Naive B cell (primary cell): ENCODE measurements at regions not wholly inside any gene's neighbourhood (a gene's known extent, or its start where the extent isn't known, plus 50 kb on each side); places are given as distances from the start of the nearest gene placed in this dataset.

Experiments
- ATAC-seq, 2 donors: fragments of 150-1000 bp; cut with Tn5 transposase; 2 replicates each; pipeline ENCODE4 v1.10.0; 2021; ENCODE audit warnings: low read depth in 2 of 2, mild to moderate bottlenecking in 2 of 2, moderate library complexity in 2 of 2
- DNase-seq: peaks from one replicate; pipeline ENCODE4 v3.0.0; 2022
- H3K27ac Mint-ChIP-seq, 6 donors: one replicate each; pipeline ENCODE4 v1.8.0; 2020 to 2022; ENCODE audit warnings: mild to moderate bottlenecking in 6 of 6, mixed read lengths in 6 of 6, moderate library complexity in 5 of 6, inconsistent platforms in 2 of 6
- H3K27me3 Mint-ChIP-seq, 3 donors: one replicate each; pipeline ENCODE4 v1.8.0; 2021 to 2022; ENCODE audit warnings: mixed read lengths in 3 of 3, mild to moderate bottlenecking in 1 of 3
- H3K36me3 Mint-ChIP-seq, 2 donors: one replicate each; pipeline ENCODE4 v1.8.0; 2020 to 2022; ENCODE audit warnings: mixed read lengths in 2 of 2, inconsistent platforms in 1 of 2, mild to moderate bottlenecking in 1 of 2
- H3K4me1 Mint-ChIP-seq, 3 donors: one replicate each; pipeline ENCODE4 v1.8.0; 2020 to 2022; ENCODE audit warnings: mixed read lengths in 3 of 3, inconsistent platforms in 1 of 3, mild to moderate bottlenecking in 1 of 3, moderate library complexity in 1 of 3
- H3K4me3 Mint-ChIP-seq, 8 donors: one replicate each; pipeline ENCODE4 v1.8.0; 2020 to 2022; ENCODE audit warnings: mild to moderate bottlenecking in 8 of 8, mixed read lengths in 8 of 8, moderate library complexity in 8 of 8, inconsistent platforms in 2 of 8
- H3K9me3 Mint-ChIP-seq, 7 donors: one replicate each; pipeline ENCODE4 v1.8.0; 2020 to 2022; ENCODE audit warnings: mixed read lengths in 7 of 7, mild to moderate bottlenecking in 5 of 7, inconsistent platforms in 2 of 7, moderate library complexity in 1 of 7

DNA sequence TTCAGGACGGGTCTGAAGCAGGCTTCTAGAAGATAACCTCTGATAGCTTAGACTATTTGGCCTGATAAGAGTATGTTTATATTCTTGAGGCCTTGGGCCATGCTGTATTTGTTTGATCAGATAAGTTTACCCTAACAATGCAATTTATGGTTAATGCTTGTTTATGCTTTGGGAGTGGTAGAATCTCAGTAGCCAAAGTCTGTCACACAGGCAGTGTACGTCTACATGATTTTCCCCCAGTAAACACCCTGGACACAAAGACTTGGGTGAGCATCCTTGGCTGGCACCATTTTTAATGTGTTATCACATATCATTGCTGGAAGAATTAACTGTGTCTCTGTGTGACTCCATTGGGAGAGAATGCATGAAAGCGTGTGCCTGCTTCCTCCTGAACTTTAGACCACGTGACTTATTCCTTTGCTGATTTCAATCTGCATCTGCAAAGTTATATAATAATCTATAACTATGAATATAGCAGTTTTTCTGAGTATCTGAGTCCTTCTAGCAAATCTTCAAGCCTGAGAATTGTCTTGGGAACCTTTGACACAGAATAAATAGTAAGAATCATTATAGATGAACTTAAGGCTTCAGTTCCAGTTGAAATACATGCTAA lies 172.4 kb downstream of the CASP12 start:
- Mint-ChIP-seq H3K27ac (no peak overlapping the region), H3K4me1 (peaks cover 0 to 2% (median 0%) of the 10 kb centered on the region in 3 donors), H3K27me3 (no peaks in the 10 kb centered on the region), H3K9me3 (peaks cover 0 to 13% (median 2%) of the 10 kb centered on the region in 7 donors), H3K36me3 (no peaks in the 10 kb centered on the region), H3K4me3 (no peak overlapping the region)
- ATAC-seq: no peak
- no peak for DNase-seq

DNA sequence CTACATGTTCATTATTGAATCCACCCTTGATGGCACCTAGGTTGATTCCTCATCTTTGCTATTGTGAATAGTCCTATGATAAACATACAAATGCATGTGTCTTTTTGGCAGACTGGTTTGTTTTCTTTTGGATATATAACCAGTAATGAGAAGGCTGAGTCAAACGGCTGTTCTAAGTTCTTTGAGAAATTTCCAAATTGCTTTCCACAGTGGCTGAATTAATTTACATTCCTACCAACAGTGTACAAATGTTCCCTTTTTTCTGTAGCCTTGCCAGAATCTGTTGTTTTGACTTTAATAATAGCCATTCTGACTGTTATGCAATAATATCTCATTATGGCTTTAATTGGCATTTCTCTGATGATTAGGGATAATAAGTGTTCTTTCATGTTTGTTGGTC lies 184.9 kb downstream of the CASP12 start:
- no peak overlapping the region for H3K4me3 Mint-ChIP-seq
- no peaks in the 10 kb centered on the region for H3K36me3 Mint-ChIP-seq
- no peak for DNase-seq
- peaks cover 0 to 3% (median 0%) of the 10 kb centered on the region in 7 donors for H3K9me3 Mint-ChIP-seq
- no peak overlapping the region for H3K27ac Mint-ChIP-seq
- H3K4me1 Mint-ChIP-seq: peaks cover 0 to 5% (median 0%) of the 10 kb centered on the region in 3 donors
- no peak for ATAC-seq
- H3K27me3 Mint-ChIP-seq: no peaks in the 10 kb centered on the region

DNA sequence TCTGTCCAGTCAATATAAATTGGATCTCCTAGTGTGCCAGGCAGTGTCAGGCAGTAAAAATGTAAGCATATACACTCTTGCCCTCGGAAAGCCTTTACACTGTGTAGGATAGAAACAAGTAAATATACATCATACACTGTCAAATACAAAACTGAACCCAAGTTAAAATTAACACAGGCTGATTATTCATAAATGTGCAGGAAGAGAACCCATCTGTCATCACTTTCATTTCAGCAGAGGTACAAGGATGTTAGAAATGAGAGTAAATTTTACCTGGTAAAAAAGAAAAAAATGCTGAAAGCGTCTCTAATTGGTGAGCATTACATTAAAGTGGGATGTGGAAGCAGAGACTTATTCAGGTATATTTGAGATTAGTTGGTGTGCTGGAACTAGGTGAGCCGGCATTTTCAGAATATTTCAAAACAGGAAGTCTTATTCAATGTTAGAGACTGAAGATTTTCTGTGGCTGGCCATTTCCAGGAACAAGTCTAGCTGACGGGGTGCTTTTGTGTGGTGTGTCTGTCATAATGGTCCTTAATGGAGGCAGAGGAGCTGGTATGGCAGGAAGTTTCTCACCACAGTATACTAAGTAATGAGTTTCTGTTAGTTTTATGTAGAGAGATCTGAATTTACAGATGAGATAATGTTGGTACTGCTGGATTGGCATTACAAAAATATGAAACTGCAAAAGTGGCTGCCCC lies 192.6 kb downstream of the CASP12 start:
- Mint-ChIP-seq H3K27me3 (no peaks in the 10 kb centered on the region), H3K27ac (peak overlapping the region; percentile 58 to 95 (median 86)), H3K4me1 (peaks cover 19 to 25% (median 24%) of the 10 kb centered on the region in 3 donors), H3K4me3 (peak overlapping the region; percentile 71 to 88 (median 78)), H3K9me3 (peaks cover 0 to 3% (median 0%) of the 10 kb centered on the region in 7 donors), H3K36me3 (no peaks in the 10 kb centered on the region)
- DNase-seq: peak; percentile 61
- peak; percentile 98 to 99 for ATAC-seq

DNA sequence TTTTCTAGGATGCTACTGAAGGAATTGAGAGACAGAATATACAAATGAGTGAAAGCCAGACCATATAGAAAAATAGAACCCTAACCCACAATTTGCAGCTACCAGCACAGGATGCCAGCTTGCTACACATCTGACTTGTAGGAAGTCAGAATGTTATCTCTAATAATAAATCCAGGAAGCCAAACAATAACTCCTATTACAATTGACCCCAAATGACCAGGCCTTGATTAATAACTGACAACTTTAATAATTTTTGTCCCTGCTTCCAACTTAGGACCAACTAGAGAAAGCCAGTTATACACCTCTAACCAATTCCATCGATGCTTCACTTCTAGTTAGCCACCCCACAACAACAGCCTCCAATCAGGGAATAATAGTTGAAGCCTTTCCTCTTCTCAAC lies 193.4 kb downstream of the CASP12 start:
- peak overlapping the region in 6 of 8 donors; percentile 19 to 85 (median 66) for H3K4me3 Mint-ChIP-seq
- H3K9me3 Mint-ChIP-seq: peaks cover 0 to 3% (median 0%) of the 10 kb centered on the region in 7 donors
- H3K4me1 Mint-ChIP-seq: peaks cover 19 to 25% (median 24%) of the 10 kb centered on the region in 3 donors
- H3K36me3 Mint-ChIP-seq: no peaks in the 10 kb centered on the region
- H3K27me3 Mint-ChIP-seq: no peaks in the 10 kb centered on the region
- H3K27ac Mint-ChIP-seq: peak overlapping the region in 4 of 6 donors; percentile 20 to 87 (median 69)
- ATAC-seq (no peak), DNase-seq (no peak)

DNA sequence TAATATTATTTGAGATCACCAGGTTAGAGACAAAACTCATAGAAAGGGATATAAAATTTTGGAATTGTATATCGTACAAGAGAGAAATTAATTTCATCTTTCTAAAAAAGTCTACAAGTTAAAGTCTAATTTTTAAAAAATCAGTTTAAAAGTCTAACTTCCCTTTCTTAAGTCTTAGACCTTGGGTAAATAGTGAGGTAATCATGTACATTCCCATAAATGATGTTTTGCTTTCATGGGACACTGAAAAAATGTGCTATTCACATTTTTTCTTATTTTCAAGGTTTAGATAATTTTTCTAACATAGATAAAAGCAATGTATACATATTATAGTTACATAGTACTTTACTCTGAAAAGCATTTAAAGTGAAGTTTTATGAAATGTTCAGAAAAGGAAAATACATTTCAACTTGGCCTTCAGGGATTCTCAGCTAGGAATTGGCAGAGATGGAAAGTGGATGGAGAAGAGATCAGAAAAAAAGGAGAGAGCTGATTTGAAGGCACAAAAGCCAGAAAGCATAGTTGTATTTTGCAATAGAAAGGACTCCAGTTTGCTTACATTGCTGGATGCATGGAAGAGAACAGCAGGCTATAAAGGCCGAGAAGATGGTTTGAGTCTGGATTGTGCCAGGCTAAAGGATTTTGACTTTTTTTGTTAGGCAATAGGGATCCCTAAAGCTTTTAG lies 194.0 kb downstream of the CASP12 start:
- Mint-ChIP-seq H3K27ac (peak overlapping the region in 1 of 6 donors; percentile 87), H3K4me3 (peak overlapping the region in 3 of 8 donors; percentile 14 to 71 (median 60)), H3K36me3 (no peaks in the 10 kb centered on the region), H3K9me3 (peaks cover 0 to 3% (median 0%) of the 10 kb centered on the region in 7 donors), H3K27me3 (no peaks in the 10 kb centered on the region), H3K4me1 (peaks cover 19 to 25% (median 24%) of the 10 kb centered on the region in 3 donors)
- ATAC-seq (no peak), DNase-seq (no peak)

DNA sequence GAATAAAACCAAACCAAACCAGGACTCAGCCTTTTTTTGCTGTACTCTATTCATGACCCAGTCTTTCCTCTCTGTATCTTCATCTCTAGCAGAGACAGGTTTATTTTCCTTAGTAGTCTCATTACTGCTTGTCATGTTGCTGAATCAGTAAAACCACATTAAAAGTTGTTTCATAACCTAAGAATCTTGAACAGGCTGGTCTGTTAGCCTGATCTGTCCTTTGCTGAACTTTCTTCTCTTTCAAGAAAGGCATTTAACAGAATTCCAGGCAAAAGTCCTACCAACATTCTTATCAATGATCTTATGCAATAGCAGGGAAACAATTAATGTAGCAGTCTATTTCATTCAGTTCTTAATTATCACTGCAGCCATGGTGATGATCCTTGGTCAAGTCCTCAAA lies 197.7 kb downstream of the CASP12 start:
- H3K4me3 Mint-ChIP-seq: no peak overlapping the region
- DNase-seq: no peak

DNA sequence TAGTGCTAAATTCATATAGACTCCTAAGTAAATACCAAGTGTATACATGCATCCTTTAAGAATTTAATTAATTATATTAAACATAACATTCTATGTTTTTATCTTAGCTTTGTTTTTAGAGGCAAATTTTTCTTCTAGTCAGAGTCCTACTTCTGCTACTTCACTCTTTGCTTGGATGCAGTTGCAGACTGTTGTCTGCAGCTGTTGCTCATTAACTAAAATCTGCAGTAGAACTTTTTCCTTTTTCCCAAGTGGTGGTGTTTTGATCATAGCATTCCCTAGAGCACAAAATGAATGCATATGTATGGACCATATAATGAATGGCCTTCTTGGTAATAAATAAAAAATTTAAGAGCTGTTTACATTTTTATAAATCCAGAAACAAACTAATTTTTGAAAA lies 198.3 kb downstream of the CASP12 start:
- H3K27me3 Mint-ChIP-seq: no peaks in the 10 kb centered on the region
- no peak overlapping the region for H3K4me3 Mint-ChIP-seq
- ATAC-seq: no peak
- no peaks in the 10 kb centered on the region for H3K9me3 Mint-ChIP-seq
- H3K36me3 Mint-ChIP-seq: no peaks in the 10 kb centered on the region
- H3K27ac Mint-ChIP-seq: no peak overlapping the region
- DNase-seq: no peak
- H3K4me1 Mint-ChIP-seq: peaks cover 7 to 8% (median 8%) of the 10 kb centered on the region in 3 donors

More for the DNA sequence above, 197.7 kb downstream of the CASP12 start:
- H3K4me1 Mint-ChIP-seq: peaks cover 13 to 14% (median 14%) of the 10 kb centered on the region in 3 donors
- no peak overlapping the region for H3K27ac Mint-ChIP-seq
- no peaks in the 10 kb centered on the region for H3K36me3 Mint-ChIP-seq
- no peak for ATAC-seq
- H3K9me3 Mint-ChIP-seq: no peaks in the 10 kb centered on the region
- no peaks in the 10 kb centered on the region for H3K27me3 Mint-ChIP-seq

DNA sequence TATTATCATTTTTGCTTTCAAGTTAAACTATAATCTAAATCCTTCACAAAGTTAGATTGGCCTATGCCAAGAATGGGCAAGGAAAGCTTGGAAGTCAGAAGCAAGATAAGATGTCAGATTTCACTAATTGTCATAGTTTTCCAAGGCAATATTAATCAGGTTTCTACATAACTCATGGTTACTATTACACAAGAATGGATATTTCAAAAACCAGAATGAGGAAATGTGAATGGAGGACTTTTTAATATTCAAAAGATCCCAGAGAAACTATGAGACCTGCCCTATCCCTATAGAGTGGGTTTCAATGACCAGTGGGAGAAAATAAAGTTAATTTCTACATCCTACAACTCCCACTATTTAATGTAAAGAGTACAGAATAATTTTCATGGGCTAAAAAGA lies 203.2 kb downstream of the CASP12 start:
- H3K27ac Mint-ChIP-seq: no peak overlapping the region
- DNase-seq (no peak), ATAC-seq (no peak)
- peaks cover 0 to 3% of the 10 kb centered on the region in 2 donors for H3K36me3 Mint-ChIP-seq
- no peaks in the 10 kb centered on the region for H3K4me1 Mint-ChIP-seq
- peaks cover 0 to 4% (median 0%) of the 10 kb centered on the region in 7 donors for H3K9me3 Mint-ChIP-seq
- H3K27me3 Mint-ChIP-seq: peaks cover 0 to 5% (median 0%) of the 10 kb centered on the region in 3 donors
- no peak overlapping the region for H3K4me3 Mint-ChIP-seq

DNA sequence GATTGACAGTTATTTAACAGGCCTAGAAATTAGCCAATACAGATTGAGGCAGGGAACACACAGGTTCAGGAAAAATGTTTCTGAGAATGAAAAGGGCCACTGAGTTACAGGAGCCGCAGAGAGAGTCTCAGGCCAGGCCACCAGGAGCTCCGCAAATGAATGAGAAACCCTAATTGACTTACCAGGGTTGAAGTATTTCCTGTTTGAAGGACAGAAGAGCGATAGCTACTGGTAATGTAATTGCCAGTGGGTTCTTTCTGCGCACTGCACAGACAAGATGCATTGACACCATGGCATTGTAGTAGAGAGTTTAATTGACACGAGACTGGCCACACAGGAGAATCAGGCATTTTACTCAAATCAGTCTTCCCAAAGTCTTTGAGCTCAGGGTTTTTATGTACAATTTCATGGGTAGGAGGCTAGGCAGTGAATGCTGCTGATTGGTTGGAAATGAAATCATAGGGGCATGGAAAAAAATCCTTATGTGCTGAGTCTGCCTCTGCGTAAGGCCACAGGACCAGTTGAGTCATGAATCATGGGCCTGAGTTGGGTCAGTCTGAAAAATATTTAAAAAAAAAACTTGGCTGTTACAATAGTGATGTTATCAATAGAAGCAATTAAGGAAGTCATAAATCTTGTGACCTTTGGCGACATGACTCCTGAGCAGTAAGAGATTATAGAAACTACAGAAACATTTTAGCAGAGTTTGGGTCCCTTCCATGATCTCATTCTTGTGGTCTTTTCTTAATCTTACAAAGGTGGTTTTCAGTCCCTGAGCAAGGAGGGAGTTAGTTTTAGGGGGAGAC lies 203.8 kb downstream of the CASP12 start:
- DNase-seq: no peak
- Mint-ChIP-seq H3K9me3 (peaks cover 0 to 4% (median 0%) of the 10 kb centered on the region in 7 donors), H3K27me3 (peaks cover 0 to 5% (median 0%) of the 10 kb centered on the region in 3 donors), H3K4me1 (no peaks in the 10 kb centered on the region), H3K4me3 (no peak overlapping the region), H3K27ac (peak overlapping the region in 1 of 6 donors; percentile 16), H3K36me3 (peaks cover 0 to 3% of the 10 kb centered on the region in 2 donors)
- ATAC-seq: no peak

DNA sequence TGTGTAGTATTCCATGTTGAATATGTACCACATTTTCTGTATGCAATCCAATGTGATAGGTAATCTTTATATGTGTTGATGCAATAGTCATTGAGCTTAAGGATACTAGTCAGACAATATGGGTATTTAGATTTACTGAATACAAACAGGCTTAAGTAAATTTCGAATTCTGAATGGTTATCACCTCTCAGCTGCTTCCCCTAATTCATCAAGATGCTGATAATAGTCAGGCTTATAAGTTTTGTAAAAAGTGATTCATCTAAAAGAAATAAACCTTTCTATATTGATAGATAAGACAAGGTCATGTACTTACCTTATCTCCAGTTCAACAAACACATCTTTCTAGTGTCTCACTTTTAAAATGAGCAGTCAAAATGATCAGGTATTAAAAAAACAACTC lies 205.5 kb downstream of the CASP12 start:
- Mint-ChIP-seq H3K27me3 (peaks cover 0 to 5% (median 0%) of the 10 kb centered on the region in 3 donors), H3K9me3 (peaks cover 0 to 4% (median 0%) of the 10 kb centered on the region in 7 donors), H3K27ac (no peak overlapping the region), H3K4me1 (no peaks in the 10 kb centered on the region), H3K4me3 (no peak overlapping the region), H3K36me3 (peaks cover 0 to 3% of the 10 kb centered on the region in 2 donors)
- ATAC-seq (no peak), DNase-seq (no peak)

DNA sequence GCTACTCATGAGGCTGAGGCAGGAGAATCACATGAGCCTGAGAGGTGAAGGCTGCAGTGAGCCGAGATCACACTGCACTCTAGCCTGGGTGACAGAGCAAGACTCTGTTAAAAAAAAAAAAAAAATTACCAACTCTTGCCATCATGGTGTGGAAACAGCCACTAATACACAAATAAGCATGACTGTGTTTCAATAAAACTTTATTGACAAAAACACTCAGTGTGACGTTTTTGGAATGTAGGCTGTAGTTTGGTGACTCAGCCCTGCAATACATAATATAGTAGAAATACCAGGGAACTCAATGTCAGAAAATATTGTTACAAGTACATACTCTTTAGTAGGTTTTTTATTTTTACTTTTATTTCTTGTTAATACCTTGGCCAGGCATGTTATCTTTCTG lies 207.1 kb downstream of the CASP12 start:
- peaks cover 0 to 4% (median 0%) of the 10 kb centered on the region in 7 donors for H3K9me3 Mint-ChIP-seq
- no peak overlapping the region for H3K27ac Mint-ChIP-seq
- peaks cover 0 to 5% (median 0%) of the 10 kb centered on the region in 3 donors for H3K27me3 Mint-ChIP-seq
- DNase-seq: no peak
- H3K4me3 Mint-ChIP-seq: peak overlapping the region in 1 of 8 donors; percentile 2
- H3K36me3 Mint-ChIP-seq: peaks cover 0 to 3% of the 10 kb centered on the region in 2 donors
- no peak for ATAC-seq
- H3K4me1 Mint-ChIP-seq: no peaks in the 10 kb centered on the region

DNA sequence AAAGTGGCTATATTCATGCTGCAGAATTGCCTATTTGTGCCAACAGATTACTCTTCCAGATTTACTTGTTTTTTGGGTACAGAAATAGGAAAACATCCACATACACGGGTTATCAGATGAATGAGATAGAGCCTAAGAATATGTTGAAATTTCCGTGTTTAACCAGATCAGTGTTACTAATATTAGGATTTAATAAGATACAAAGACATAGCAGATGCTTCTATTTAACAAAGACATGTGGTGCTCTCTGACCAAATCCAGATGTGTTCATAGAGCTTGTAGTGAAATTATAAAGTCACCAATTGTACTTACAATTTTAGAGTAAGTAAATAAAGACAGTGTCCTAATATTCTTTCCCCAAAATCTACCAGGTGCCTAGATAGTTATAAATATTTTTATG lies 208.0 kb downstream of the CASP12 start:
- H3K4me3 Mint-ChIP-seq: no peak overlapping the region
- peaks cover 0 to 3% of the 10 kb centered on the region in 2 donors for H3K36me3 Mint-ChIP-seq
- no peaks in the 10 kb centered on the region for H3K4me1 Mint-ChIP-seq

DNA sequence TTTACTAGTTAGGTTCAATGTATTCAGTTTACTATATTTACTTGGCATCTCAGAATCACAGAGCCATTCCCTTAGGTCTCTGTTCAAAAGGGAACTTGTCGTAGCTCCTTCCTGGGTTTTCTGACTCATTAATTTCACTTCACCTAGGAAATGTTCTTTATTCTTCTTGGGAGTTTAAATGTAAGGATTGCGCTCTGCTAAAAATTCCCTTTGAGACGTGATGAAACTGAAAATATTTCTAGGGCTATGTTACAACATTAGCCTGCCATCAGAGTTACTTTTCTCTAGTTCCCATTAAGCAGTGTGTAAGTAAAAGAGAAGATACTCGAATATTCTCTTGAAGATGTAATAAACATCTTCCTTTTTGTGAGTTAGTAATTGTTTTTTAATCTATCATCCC lies 209.5 kb downstream of the CASP12 start:
- H3K27me3 Mint-ChIP-seq: peaks cover 0 to 5% (median 5%) of the 10 kb centered on the region in 3 donors
- peak overlapping the region in 1 of 6 donors; percentile 34 for H3K27ac Mint-ChIP-seq
- no peaks in the 10 kb centered on the region for H3K4me1 Mint-ChIP-seq
- H3K9me3 Mint-ChIP-seq: peaks cover 0 to 4% (median 0%) of the 10 kb centered on the region in 7 donors
- no peak overlapping the region for H3K4me3 Mint-ChIP-seq
- no peak for DNase-seq
- H3K36me3 Mint-ChIP-seq: peaks cover 0 to 3% of the 10 kb centered on the region in 2 donors
- no peak for ATAC-seq

More for the DNA sequence above, 208.0 kb downstream of the CASP12 start:
- ATAC-seq (no peak), DNase-seq (no peak)
- Mint-ChIP-seq H3K9me3 (peaks cover 0 to 4% (median 0%) of the 10 kb centered on the region in 7 donors), H3K27me3 (peaks cover 0 to 5% (median 1%) of the 10 kb centered on the region in 3 donors), H3K27ac (no peak overlapping the region)
